Fibroblast of lung (primary cell): ENCODE measurements at regions not wholly inside any gene's neighbourhood (a gene's known extent, or its start where the extent isn't known, plus 50 kb on each side); places are given as distances from the start of the nearest gene placed in this dataset.

Experiments
- EZH2 ChIP-seq: IDR thresholded peaks from 2 replicates; pipeline ENCODE4 v1.5.1; 2012; ENCODE audit warnings: low read length, control low read depth, mild to moderate bottlenecking; ENCODE audit errors: missing control alignments
- TF ChIP-seq, protein P1 (sequence below), 2 donors: IDR thresholded peaks in 1 of 2; conservative IDR thresholded peaks in 1 of 2; 1 replicate in 1 of 2; 2 replicates in 1 of 2; pipeline ENCODE4 v1.5.1; 2011 to 2012; ENCODE audit warnings: low read length in 2 of 2, control low read depth in 1 of 2, inconsistent platforms in 1 of 2, low read depth in 1 of 2, mild to moderate bottlenecking in 1 of 2

- TF ChIP-seq, protein P1, sequence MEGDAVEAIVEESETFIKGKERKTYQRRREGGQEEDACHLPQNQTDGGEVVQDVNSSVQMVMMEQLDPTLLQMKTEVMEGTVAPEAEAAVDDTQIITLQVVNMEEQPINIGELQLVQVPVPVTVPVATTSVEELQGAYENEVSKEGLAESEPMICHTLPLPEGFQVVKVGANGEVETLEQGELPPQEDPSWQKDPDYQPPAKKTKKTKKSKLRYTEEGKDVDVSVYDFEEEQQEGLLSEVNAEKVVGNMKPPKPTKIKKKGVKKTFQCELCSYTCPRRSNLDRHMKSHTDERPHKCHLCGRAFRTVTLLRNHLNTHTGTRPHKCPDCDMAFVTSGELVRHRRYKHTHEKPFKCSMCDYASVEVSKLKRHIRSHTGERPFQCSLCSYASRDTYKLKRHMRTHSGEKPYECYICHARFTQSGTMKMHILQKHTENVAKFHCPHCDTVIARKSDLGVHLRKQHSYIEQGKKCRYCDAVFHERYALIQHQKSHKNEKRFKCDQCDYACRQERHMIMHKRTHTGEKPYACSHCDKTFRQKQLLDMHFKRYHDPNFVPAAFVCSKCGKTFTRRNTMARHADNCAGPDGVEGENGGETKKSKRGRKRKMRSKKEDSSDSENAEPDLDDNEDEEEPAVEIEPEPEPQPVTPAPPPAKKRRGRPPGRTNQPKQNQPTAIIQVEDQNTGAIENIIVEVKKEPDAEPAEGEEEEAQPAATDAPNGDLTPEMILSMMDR (conservative IDR thresholded peaks at IDR 0.05 in 1 of 2, IDR thresholded peaks at IDR 0.05 in 1 of 2; ENCODE audit: low read depth in 1 of 2, low read length in 2 of 2) = no peak
- TF ChIP-seq EZH2 = no peak
These were observed 167.0 kb upstream of the CCN2 start for GRCh38 chr6:132118144-132118543.
